ENCODE measurements at regions not wholly inside any gene's neighbourhood (a gene's known extent, or its start where the extent isn't known, plus 50 kb on each side); places are given as distances from the start of the nearest gene placed in this dataset.
"Not testable (repeated sequence)": the region's sequence is repeated elsewhere in the genome, so short reads cannot be mapped to it uniquely, and the experiment has no call there.

GRCh38 chr3:162584986-162585385, 1088.4 kb downstream of the OTOL1 start:
- no peaks in the 10 kb centered on the region for H3K9me3 ChIP-seq
- H3K27ac ChIP-seq = no peak overlapping the region
- ATAC-seq (no peak), DNase-seq (no peak)
- no peaks in the 10 kb centered on the region for H3K36me3 ChIP-seq
- TF ChIP-seq CTCF (IDR thresholded peaks at IDR 0.05) = no peak
- H3K4me3 ChIP-seq = no peak overlapping the region
- intact Hi-C loops (cut with DNase I) = no loop called here
- H3K27me3 ChIP-seq (ENCODE audit: low read depth) = no peaks in the 10 kb centered on the region
- H3K4me1 ChIP-seq = no peaks in the 10 kb centered on the region

GRCh38 chr3:162586591-162586990, 1090.0 kb downstream of the OTOL1 start:
- ATAC-seq = no peak
- TF ChIP-seq CTCF (IDR thresholded peaks at IDR 0.05) = no peak
- H3K4me1 ChIP-seq = no peaks in the 10 kb centered on the region
- no peaks in the 10 kb centered on the region for H3K9me3 ChIP-seq
- H3K27me3 ChIP-seq (ENCODE audit: low read depth) = no peaks in the 10 kb centered on the region
- no peak overlapping the region for H3K27ac ChIP-seq
- no peak overlapping the region for H3K4me3 ChIP-seq
- no peaks in the 10 kb centered on the region for H3K36me3 ChIP-seq
- no peak for DNase-seq
- intact Hi-C loops (cut with DNase I) = no loop called here

GRCh38 chr3:162597226-162597625, 1100.6 kb downstream of the OTOL1 start:
- intact Hi-C loops (cut with DNase I) = no loop called here
- Histone ChIP-seq H3K4me3 (no peak overlapping the region), H3K27ac (no peak overlapping the region), H3K9me3 (no peaks in the 10 kb centered on the region), H3K27me3 (ENCODE audit: low read depth) (no peaks in the 10 kb centered on the region), H3K36me3 (no peaks in the 10 kb centered on the region), H3K4me1 (no peaks in the 10 kb centered on the region)
- ATAC-seq (no peak), DNase-seq (no peak)
- TF ChIP-seq CTCF (IDR thresholded peaks at IDR 0.05) = no peak

- DNase-seq; H3K27me3 ChIP-seq (ENCODE audit: low read depth); intact Hi-C loops (cut with DNase I); ATAC-seq; H3K4me3 ChIP-seq; H3K4me1 ChIP-seq; H3K36me3 ChIP-seq; H3K9me3 ChIP-seq; H3K27ac ChIP-seq: not testable (repeated sequence)
Observed at GRCh38 chr3:162598500-162598899, 1101.9 kb downstream of the OTOL1 start.

- DNase-seq; H3K36me3 ChIP-seq; H3K9me3 ChIP-seq; H3K4me3 ChIP-seq; ATAC-seq; intact Hi-C loops (cut with DNase I); H3K27me3 ChIP-seq (ENCODE audit: low read depth); H3K27ac ChIP-seq; H3K4me1 ChIP-seq: not testable (repeated sequence)
Observed at GRCh38 chr3:162599742-162600141, 1103.1 kb downstream of the OTOL1 start.

- Histone ChIP-seq H3K27ac (no peak overlapping the region), H3K9me3 (no peaks in the 10 kb centered on the region), H3K4me1 (no peaks in the 10 kb centered on the region), H3K4me3 (no peak overlapping the region), H3K27me3 (ENCODE audit: low read depth) (no peaks in the 10 kb centered on the region), H3K36me3 (no peaks in the 10 kb centered on the region)
- intact Hi-C loops (cut with DNase I) = no loop called here
- ATAC-seq (no peak), DNase-seq (no peak)
- TF ChIP-seq CTCF (IDR thresholded peaks at IDR 0.05) = no peak
Observed at GRCh38 chr3:162601101-162601670, 1104.6 kb downstream of the OTOL1 start.

GRCh38 chr3:162602619-162603018, 1106.0 kb downstream of the OTOL1 start:
- H3K4me3 ChIP-seq = no peak overlapping the region
- no peaks in the 10 kb centered on the region for H3K9me3 ChIP-seq
- no peaks in the 10 kb centered on the region for H3K4me1 ChIP-seq
- intact Hi-C loops (cut with DNase I) = no loop called here
- H3K36me3 ChIP-seq = no peaks in the 10 kb centered on the region
- no peak for TF ChIP-seq CTCF (IDR thresholded peaks at IDR 0.05)
- ATAC-seq (no peak), DNase-seq (no peak)
- no peak overlapping the region for H3K27ac ChIP-seq
- no peaks in the 10 kb centered on the region for H3K27me3 ChIP-seq (ENCODE audit: low read depth)
